Fibroblast of lung (primary cell): ENCODE measurements at regions not wholly inside any gene's neighbourhood (a gene's known extent, or its start where the extent isn't known, plus 50 kb on each side); places are given as distances from the start of the nearest gene placed in this dataset.

ENCODE experiments used
- DNase-seq, 2 donors: peaks; one replicate each; pipeline versions ENCODE4 v3.0.0 to v3.0.0-alpha.2; 2010; ENCODE audit warnings: low read depth in 2 of 2
- H2AFZ ChIP-seq: 2 replicates; pipeline ENCODE4 v1.5.1; 2012; ENCODE audit warnings: low read length, control low read depth, inconsistent platforms
- H3K27ac ChIP-seq: 2 replicates; pipeline ENCODE4 v1.5.1; 2011; ENCODE audit warnings: low read length, control low read depth; ENCODE audit not compliant: insufficient read depth
- H3K27me3 ChIP-seq: 2 replicates; pipeline ENCODE4 v1.5.1; 2011; ENCODE audit warnings: mild to moderate bottlenecking, low read length; ENCODE audit not compliant: control insufficient read depth, insufficient read depth
- H3K36me3 ChIP-seq: 2 replicates; pipeline ENCODE4 v1.5.1; 2011; ENCODE audit warnings: low read length; ENCODE audit not compliant: control insufficient read depth, insufficient read depth
- H3K4me1 ChIP-seq: 2 replicates; pipeline ENCODE4 v1.5.1; 2011; ENCODE audit warnings: low read length; ENCODE audit not compliant: control insufficient read depth, insufficient read depth; ENCODE audit errors: extremely low read depth
- H3K4me2 ChIP-seq: 2 replicates; pipeline ENCODE4 v1.5.1; 2011; ENCODE audit warnings: low read length, control low read depth; ENCODE audit not compliant: insufficient read depth; ENCODE audit errors: extremely low read depth
- H3K4me3 ChIP-seq, 4 experiments: fragments of 200-600 bp in 1 of 4; sonication (generic) in 1 of 4; replicated peaks in 1 of 4; 2 replicates each; pipeline ENCODE4 v1.5.1; 2011 to 2016; ENCODE audit warnings: low read length in 4 of 4, low read depth in 3 of 4, mild to moderate bottlenecking in 3 of 4, control low read depth in 2 of 4, inconsistent platforms in 1 of 4, mixed read lengths in 1 of 4; ENCODE audit not compliant: insufficient read depth in 1 of 4; ENCODE audit errors: control extremely low read depth in 1 of 4
- H3K79me2 ChIP-seq: 2 replicates; pipeline ENCODE4 v1.5.1; 2012; ENCODE audit warnings: mild to moderate bottlenecking, low read length, inconsistent platforms; ENCODE audit not compliant: control insufficient read depth, insufficient read depth
- H3K9ac ChIP-seq: 2 replicates; pipeline ENCODE4 v1.5.1; 2011; ENCODE audit warnings: mild to moderate bottlenecking, low read length, control low read depth; ENCODE audit not compliant: insufficient read depth
- H3K9me3 ChIP-seq: 2 replicates; pipeline ENCODE4 v1.5.1; 2012; ENCODE audit warnings: low read depth, low read length; ENCODE audit not compliant: control insufficient read depth, insufficient read depth
- H4K20me1 ChIP-seq: 2 replicates; pipeline ENCODE4 v1.5.1; 2011; ENCODE audit warnings: low read length; ENCODE audit not compliant: control insufficient read depth, insufficient read depth; ENCODE audit errors: extremely low read depth
- EZH2 ChIP-seq: IDR thresholded peaks from 2 replicates; pipeline ENCODE4 v1.5.1; 2012; ENCODE audit warnings: low read length, control low read depth, mild to moderate bottlenecking; ENCODE audit errors: missing control alignments
- TF ChIP-seq, protein P1 (sequence below), 2 donors: IDR thresholded peaks in 1 of 2; conservative IDR thresholded peaks in 1 of 2; 1 replicate in 1 of 2; 2 replicates in 1 of 2; pipeline ENCODE4 v1.5.1; 2011 to 2012; ENCODE audit warnings: low read length in 2 of 2, control low read depth in 1 of 2, inconsistent platforms in 1 of 2, low read depth in 1 of 2, mild to moderate bottlenecking in 1 of 2

DNA sequence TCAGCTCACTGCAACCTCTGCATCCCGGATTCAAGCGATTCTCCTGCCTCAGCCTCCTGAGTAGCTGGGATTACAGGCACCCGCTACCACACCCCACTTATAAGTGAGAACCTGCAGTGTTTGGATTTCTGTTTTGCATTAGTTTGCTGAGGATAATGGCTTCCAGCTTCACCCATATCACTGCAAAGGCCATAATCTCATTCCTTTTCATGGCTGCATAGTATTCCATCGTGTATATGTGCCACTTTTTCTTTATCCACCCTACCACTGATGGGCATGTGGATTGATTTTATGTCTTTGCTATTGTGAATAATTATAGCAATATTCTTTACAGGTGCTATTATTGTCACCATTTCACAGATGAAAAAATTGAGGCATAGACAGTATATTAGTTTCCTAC is 301.0 kb upstream of the MAF start:
- no peaks in the 10 kb centered on the region for H3K79me2 ChIP-seq
- no peak overlapping the region for H3K4me2 ChIP-seq
- no peak overlapping the region for H3K4me3 ChIP-seq
- no peaks in the 10 kb centered on the region for H3K9me3 ChIP-seq
- no peak overlapping the region for H3K27ac ChIP-seq
- no peaks in the 10 kb centered on the region for H4K20me1 ChIP-seq
- DNase-seq = no peak
- H3K9ac ChIP-seq = no peak overlapping the region
- no peaks in the 10 kb centered on the region for H3K36me3 ChIP-seq
- no peak overlapping the region for H2AFZ ChIP-seq
- H3K4me1 ChIP-seq = no peaks in the 10 kb centered on the region
- no peak for TF ChIP-seq EZH2
- TF ChIP-seq, protein P1, sequence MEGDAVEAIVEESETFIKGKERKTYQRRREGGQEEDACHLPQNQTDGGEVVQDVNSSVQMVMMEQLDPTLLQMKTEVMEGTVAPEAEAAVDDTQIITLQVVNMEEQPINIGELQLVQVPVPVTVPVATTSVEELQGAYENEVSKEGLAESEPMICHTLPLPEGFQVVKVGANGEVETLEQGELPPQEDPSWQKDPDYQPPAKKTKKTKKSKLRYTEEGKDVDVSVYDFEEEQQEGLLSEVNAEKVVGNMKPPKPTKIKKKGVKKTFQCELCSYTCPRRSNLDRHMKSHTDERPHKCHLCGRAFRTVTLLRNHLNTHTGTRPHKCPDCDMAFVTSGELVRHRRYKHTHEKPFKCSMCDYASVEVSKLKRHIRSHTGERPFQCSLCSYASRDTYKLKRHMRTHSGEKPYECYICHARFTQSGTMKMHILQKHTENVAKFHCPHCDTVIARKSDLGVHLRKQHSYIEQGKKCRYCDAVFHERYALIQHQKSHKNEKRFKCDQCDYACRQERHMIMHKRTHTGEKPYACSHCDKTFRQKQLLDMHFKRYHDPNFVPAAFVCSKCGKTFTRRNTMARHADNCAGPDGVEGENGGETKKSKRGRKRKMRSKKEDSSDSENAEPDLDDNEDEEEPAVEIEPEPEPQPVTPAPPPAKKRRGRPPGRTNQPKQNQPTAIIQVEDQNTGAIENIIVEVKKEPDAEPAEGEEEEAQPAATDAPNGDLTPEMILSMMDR (conservative IDR thresholded peaks at IDR 0.05 in 1 of 2, IDR thresholded peaks at IDR 0.05 in 1 of 2; ENCODE audit: low read depth in 1 of 2, low read length in 2 of 2) = no peak
- no peaks in the 10 kb centered on the region for H3K27me3 ChIP-seq

DNA sequence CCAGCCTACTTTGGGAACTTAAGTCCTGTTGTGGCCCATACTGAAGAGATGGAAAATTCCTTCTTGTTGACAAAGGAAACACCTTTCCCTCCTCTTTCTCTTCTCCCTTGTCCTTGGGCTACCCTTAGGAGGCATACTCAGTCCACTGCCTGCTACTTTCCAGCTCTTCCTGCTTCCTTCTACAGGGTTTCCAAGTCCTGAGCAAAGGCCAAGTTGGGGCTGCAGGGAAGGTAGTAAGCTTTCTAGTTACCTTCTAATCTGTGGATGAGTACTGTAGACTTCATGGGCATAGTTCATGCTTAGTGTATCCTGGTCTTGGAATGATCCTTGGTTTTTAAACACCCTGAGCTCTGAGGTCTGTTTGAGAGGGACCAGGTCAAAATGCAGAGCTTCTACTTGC is 299.2 kb upstream of the MAF start:
- Histone ChIP-seq H3K27ac (no peak overlapping the region), H3K79me2 (no peaks in the 10 kb centered on the region), H3K4me3 (no peak overlapping the region), H3K4me1 (no peaks in the 10 kb centered on the region), H2AFZ (no peak overlapping the region), H3K9me3 (no peaks in the 10 kb centered on the region), H3K4me2 (no peak overlapping the region), H3K27me3 (no peaks in the 10 kb centered on the region), H3K9ac (no peak overlapping the region), H3K36me3 (no peaks in the 10 kb centered on the region), H4K20me1 (no peaks in the 10 kb centered on the region)
- DNase-seq = no peak
- TF ChIP-seq EZH2 = no peak
- TF ChIP-seq, protein P1 (conservative IDR thresholded peaks at IDR 0.05 in 1 of 2, IDR thresholded peaks at IDR 0.05 in 1 of 2; ENCODE audit: low read depth in 1 of 2, low read length in 2 of 2) = no peak

DNA sequence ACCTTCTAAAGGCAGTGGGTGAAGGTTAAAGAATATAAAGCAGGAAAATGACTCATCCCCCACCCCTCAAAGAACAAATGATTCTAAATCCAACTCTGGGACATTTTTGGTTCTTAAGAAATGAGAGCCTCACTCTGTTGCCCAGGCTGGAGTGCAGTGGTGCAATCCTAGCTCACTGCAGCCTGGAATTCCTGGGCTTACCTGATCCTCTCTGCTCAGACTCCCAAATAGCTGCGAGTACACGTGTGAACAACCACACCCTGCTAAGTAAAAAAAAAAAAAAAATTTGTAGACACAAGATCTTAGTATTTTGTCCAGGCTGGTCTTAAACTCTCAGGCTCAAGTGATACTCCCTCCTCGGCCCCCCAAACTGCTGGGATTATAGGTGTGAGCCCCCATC is 298.8 kb upstream of the MAF start:
- no peak overlapping the region for H3K9ac ChIP-seq
- no peaks in the 10 kb centered on the region for H4K20me1 ChIP-seq
- H3K27ac ChIP-seq = no peak overlapping the region
- no peak for DNase-seq
- no peak overlapping the region for H3K4me2 ChIP-seq
- no peaks in the 10 kb centered on the region for H3K9me3 ChIP-seq
- H2AFZ ChIP-seq = no peak overlapping the region
- no peak for TF ChIP-seq EZH2
- TF ChIP-seq, protein P1 (conservative IDR thresholded peaks at IDR 0.05 in 1 of 2, IDR thresholded peaks at IDR 0.05 in 1 of 2; ENCODE audit: low read depth in 1 of 2, low read length in 2 of 2) = no peak
- no peaks in the 10 kb centered on the region for H3K79me2 ChIP-seq
- H3K4me3 ChIP-seq = no peak overlapping the region
- no peaks in the 10 kb centered on the region for H3K27me3 ChIP-seq
- no peaks in the 10 kb centered on the region for H3K36me3 ChIP-seq
- no peaks in the 10 kb centered on the region for H3K4me1 ChIP-seq
